Gastroesophageal sphincter (tissue), 3 donors: ENCODE measurements at regions not wholly inside any gene's neighbourhood (a gene's known extent, or its start where the extent isn't known, plus 50 kb on each side); places are given as distances from the start of the nearest gene placed in this dataset.

Experiments
- EP300 ChIP-seq: sonication (generic); formaldehyde crosslinking; IDR thresholded peaks from one replicate; pipeline ENCODE4 v1.6.1; 2017; ENCODE audit warnings: antibody characterized with exemption, mild to moderate bottlenecking
- POLR2A ChIP-seq, 2 donors: fragments of 450-650 bp; IDR thresholded peaks; one replicate each; pipeline ENCODE4 v1.6.1; 2017; ENCODE audit warnings: antibody characterized with exemption in 2 of 2, mild to moderate bottlenecking in 2 of 2, moderate library complexity in 1 of 2
- TF ChIP-seq, protein P1 (sequence below), 4 experiments: fragments of 200-600 bp in 2 of 4; fragments of 450-650 bp in 2 of 4; sonication (generic) in 1 of 4; IDR thresholded peaks; one replicate each; pipeline ENCODE4 v1.5.1; 2017 to 2019; ENCODE audit warnings: antibody characterized with exemption in 4 of 4, mild to moderate bottlenecking in 2 of 4, moderate library complexity in 2 of 4

DNA sequence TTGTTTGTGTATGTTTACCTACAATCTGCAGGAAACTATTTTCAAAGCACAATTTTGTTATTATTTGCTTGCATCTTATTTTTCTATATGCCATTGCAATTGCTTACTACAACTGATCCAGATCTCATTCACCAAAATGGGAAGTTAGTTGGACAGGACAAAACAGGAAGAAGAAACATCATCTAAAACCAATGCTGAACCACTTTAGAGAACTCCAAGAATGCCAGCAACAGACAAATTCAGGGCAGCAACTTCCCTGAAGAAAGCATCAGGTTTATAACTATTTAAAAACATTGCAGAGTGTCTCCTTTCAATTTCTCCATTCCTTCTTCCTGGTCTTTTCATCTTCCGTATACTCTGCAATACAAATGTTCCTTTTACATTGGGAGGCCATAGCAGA lies 82.4 kb upstream of the SMYD2 start:
- TF ChIP-seq, protein P1, sequence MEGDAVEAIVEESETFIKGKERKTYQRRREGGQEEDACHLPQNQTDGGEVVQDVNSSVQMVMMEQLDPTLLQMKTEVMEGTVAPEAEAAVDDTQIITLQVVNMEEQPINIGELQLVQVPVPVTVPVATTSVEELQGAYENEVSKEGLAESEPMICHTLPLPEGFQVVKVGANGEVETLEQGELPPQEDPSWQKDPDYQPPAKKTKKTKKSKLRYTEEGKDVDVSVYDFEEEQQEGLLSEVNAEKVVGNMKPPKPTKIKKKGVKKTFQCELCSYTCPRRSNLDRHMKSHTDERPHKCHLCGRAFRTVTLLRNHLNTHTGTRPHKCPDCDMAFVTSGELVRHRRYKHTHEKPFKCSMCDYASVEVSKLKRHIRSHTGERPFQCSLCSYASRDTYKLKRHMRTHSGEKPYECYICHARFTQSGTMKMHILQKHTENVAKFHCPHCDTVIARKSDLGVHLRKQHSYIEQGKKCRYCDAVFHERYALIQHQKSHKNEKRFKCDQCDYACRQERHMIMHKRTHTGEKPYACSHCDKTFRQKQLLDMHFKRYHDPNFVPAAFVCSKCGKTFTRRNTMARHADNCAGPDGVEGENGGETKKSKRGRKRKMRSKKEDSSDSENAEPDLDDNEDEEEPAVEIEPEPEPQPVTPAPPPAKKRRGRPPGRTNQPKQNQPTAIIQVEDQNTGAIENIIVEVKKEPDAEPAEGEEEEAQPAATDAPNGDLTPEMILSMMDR (IDR thresholded peaks at IDR 0.05) = no peak
- no peak for TF ChIP-seq EP300
- no peak for TF ChIP-seq POLR2A (IDR thresholded peaks at IDR 0.05)
